ENCODE measurements at regions not wholly inside any gene's neighbourhood (a gene's known extent, or its start where the extent isn't known, plus 50 kb on each side); places are given as distances from the start of the nearest gene placed in this dataset.

DNA sequence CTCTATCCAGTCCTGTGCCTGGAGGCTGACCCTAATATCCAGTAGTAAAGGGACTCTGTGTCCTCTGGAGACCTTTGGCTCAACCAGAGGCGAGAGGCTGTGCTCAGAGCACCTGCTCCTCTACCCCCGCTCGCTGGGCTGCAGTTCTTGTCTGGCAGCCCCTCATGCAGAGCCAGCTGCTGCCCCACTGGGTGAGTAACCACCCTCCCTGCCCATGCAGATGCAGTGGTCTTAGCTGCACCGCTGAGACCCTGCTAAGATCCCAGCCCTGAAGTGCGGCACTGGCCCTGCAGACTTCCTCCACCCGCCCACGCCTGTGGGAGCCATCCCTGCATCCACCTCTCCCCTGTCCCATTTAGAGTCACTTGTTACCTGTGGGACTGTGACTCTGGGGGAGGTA is 347.5 kb upstream of the SFSWAP start:
- TF ChIP-seq REST (IDR thresholded peaks at IDR 0.05; ENCODE audit: insufficient replicate concordance, low read depth) (no peak), CTCF (IDR thresholded peaks at IDR 0.05; ENCODE audit: insufficient read depth, low read length) (no peak), GABPA (IDR thresholded peaks at IDR 0.05; ENCODE audit: low read depth) (no peak), SPI1 (IDR thresholded peaks at IDR 0.05; ENCODE audit: borderline replicate concordance, low read depth) (no peak), POLR2AphosphoS5 (IDR thresholded peaks at IDR 0.05; ENCODE audit: low read depth) (no peak)
- Histone ChIP-seq H3K27ac (replicated peaks) (no peak overlapping the region), H3K4me3 (replicated peaks; ENCODE audit: insufficient read depth, low read length) (no peak overlapping the region), H3K27me3 (ENCODE audit: insufficient read depth, poor library complexity, severe bottlenecking) (peaks cover 4% of the 10 kb centered on the region)
- no peak for DNase-seq (ENCODE audit: low read depth in 1 of 2, low spot score in 1 of 2)

DNA sequence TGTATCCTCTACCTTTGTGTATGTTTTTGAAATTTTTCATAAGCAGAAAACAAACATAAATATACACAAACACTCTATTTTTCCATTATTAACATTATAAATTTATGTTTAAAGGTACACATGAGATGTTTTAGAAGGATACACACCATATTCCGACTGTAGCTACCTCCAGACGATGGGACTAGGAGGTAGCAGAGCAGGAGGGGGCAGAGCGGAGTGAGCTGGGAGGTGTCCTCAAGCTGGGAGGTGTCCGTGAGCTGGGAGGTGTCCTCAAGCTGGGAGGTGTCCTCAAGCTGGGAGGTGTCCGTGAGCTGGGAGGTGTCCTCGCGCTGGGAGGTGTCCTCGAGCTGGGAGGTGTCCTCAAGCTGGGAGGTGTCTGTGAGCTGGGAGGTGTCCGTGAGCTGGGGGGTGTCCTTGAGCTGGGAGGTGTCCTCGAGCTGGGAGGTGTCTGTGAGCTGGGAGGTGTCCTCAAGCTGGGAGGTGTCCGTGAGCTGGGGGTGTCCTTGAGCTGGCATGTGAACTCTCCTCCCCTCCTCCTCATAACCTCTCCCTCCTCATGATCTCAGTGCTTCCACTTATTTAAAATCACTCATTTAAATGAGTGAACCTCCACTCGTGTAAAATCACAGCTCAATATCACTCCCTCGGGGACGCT is 346.9 kb upstream of the SFSWAP start:
- peaks cover 4% of the 10 kb centered on the region for H3K27me3 ChIP-seq (ENCODE audit: insufficient read depth, poor library complexity, severe bottlenecking)
- no peak overlapping the region for H3K27ac ChIP-seq (replicated peaks)
- no peak overlapping the region for H3K4me3 ChIP-seq (replicated peaks; ENCODE audit: insufficient read depth, low read length)
- DNase-seq (ENCODE audit: low read depth in 1 of 2, low spot score in 1 of 2), result no peak
- no peak for TF ChIP-seq SPI1 (IDR thresholded peaks at IDR 0.05; ENCODE audit: borderline replicate concordance, low read depth)
- no peak for TF ChIP-seq POLR2AphosphoS5 (IDR thresholded peaks at IDR 0.05; ENCODE audit: low read depth)
- no peak for TF ChIP-seq REST (IDR thresholded peaks at IDR 0.05; ENCODE audit: insufficient replicate concordance, low read depth)

- no peak overlapping the region for H3K4me3 ChIP-seq (replicated peaks; ENCODE audit: insufficient read depth, low read length)
- no peak for DNase-seq (ENCODE audit: low read depth in 1 of 2, low spot score in 1 of 2)
- peaks cover 4% of the 10 kb centered on the region for H3K27me3 ChIP-seq (ENCODE audit: insufficient read depth, poor library complexity, severe bottlenecking)
- TF ChIP-seq GABPA (IDR thresholded peaks at IDR 0.05; ENCODE audit: low read depth) (no peak), REST (IDR thresholded peaks at IDR 0.05; ENCODE audit: insufficient replicate concordance, low read depth) (no peak), POLR2AphosphoS5 (IDR thresholded peaks at IDR 0.05; ENCODE audit: low read depth) (no peak), SPI1 (IDR thresholded peaks at IDR 0.05; ENCODE audit: borderline replicate concordance, low read depth) (no peak), CTCF (IDR thresholded peaks at IDR 0.05; ENCODE audit: insufficient read depth, low read length) (no peak)
- no peak overlapping the region for H3K27ac ChIP-seq (replicated peaks)
Observed at GRCh38 chr12:131364903-131365820, 345.7 kb upstream of the SFSWAP start.
